T-helper 17 cell (primary cell): ENCODE measurements at regions not wholly inside any gene's neighbourhood (a gene's known extent, or its start where the extent isn't known, plus 50 kb on each side); places are given as distances from the start of the nearest gene placed in this dataset.
"Not testable (repeated sequence)": the region's sequence is repeated elsewhere in the genome, so short reads cannot be mapped to it uniquely, and the experiment has no call there.

ENCODE experiments used
- ATAC-seq: fragments of 150-1000 bp; cut with Tn5 transposase; 2 replicates; pipeline ENCODE4 v1.10.0; 2021; ENCODE audit warnings: mild to moderate bottlenecking, moderate library complexity
- DNase-seq, 3 donors: peaks; one replicate each; pipeline versions ENCODE4 v3.0.0 to v3.0.0-alpha.2; 2020 to 2021
- H3K9me3 ChIP-seq: one replicate; pipeline ENCODE4 v1.7.0; 2013; ENCODE audit warnings: low read length, mild to moderate bottlenecking; ENCODE audit not compliant: control insufficient read depth, poor library complexity, severe bottlenecking
- H3K27ac Mint-ChIP-seq: one replicate; pipeline ENCODE4 v1.8.0; 2022; ENCODE audit warnings: mild to moderate bottlenecking, moderate library complexity, mixed read lengths
- H3K27me3 Mint-ChIP-seq: one replicate; pipeline ENCODE4 v1.8.0; 2022; ENCODE audit warnings: mixed read lengths
- H3K36me3 Mint-ChIP-seq: one replicate; pipeline ENCODE4 v1.8.0; 2022; ENCODE audit warnings: low read depth, mixed read lengths
- H3K4me1 Mint-ChIP-seq: one replicate; pipeline ENCODE4 v1.8.0; 2022; ENCODE audit warnings: mild to moderate bottlenecking, mixed read lengths
- H3K4me3 Mint-ChIP-seq: one replicate; pipeline ENCODE4 v1.8.0; 2022; ENCODE audit warnings: mild to moderate bottlenecking, moderate library complexity, mixed read lengths

DNA sequence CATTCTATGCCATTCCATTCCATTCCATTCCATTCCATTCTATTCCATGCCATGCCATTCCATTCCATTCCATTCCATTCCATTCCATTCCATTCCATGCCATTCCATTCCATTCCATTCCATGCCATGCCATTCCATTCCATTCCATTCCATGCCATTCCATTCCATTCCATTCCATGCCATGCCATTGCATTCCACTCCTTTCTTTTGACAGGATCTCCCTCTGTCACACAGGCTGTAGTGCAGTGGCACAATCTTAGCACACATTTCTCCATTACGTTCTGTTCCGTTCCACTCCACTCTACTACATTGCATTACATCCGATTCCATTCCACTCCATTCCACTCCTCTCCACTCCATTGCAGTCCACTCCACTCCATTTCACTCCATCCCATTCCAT lies 637.9 kb downstream of the TP53TG3F start:
- H3K9me3 ChIP-seq, result peaks cover 13% of the 10 kb centered on the region
- not testable (repeated sequence) for H3K27me3 Mint-ChIP-seq, ATAC-seq, H3K36me3 Mint-ChIP-seq, H3K4me1 Mint-ChIP-seq, H3K27ac Mint-ChIP-seq, H3K4me3 Mint-ChIP-seq, DNase-seq

GRCh38 chr16:34098033-34098432 lies 638.6 kb downstream of the TP53TG3F start:
- not testable (repeated sequence) for DNase-seq, H3K4me3 Mint-ChIP-seq, H3K27me3 Mint-ChIP-seq, ATAC-seq, H3K27ac Mint-ChIP-seq, H3K4me1 Mint-ChIP-seq, H3K36me3 Mint-ChIP-seq
- peaks cover 13% of the 10 kb centered on the region for H3K9me3 ChIP-seq

DNA sequence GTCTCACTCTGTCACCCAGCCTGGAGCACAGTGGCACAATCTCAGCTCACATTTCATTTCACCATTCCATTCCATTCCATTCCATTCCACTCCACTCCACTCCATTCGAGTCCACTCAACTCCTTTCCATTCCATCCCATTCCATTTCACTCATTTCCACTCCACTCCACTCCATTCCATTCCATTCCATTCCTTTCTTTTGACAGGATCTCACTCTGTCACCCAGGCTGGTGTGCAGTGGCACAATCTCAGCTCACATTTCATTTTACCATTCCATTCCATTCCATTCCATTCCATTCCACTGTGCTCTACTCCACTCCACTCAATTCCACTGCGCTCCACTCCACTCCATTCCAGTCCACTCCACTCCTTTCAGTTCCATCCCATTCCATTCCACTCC lies 639.6 kb downstream of the TP53TG3F start:
- H3K27me3 Mint-ChIP-seq, H3K36me3 Mint-ChIP-seq, DNase-seq, H3K4me3 Mint-ChIP-seq, H3K27ac Mint-ChIP-seq, ATAC-seq, H3K4me1 Mint-ChIP-seq: not testable (repeated sequence)
- H3K9me3 ChIP-seq, result peaks cover 13% of the 10 kb centered on the region
